WTC11 (cell line): ENCODE measurements at regions not wholly inside any gene's neighbourhood (a gene's known extent, or its start where the extent isn't known, plus 50 kb on each side); places are given as distances from the start of the nearest gene placed in this dataset.

Experiments
- KAT7 ChIP-seq: sonication (generic); formaldehyde crosslinking; IDR thresholded peaks from 2 replicates; pipeline ENCODE4 v1.8.1; 2023; ENCODE audit warnings: missing genetic modification reagents, mild to moderate bottlenecking, borderline replicate concordance
- NFE2L1 ChIP-seq: sonication (generic); formaldehyde crosslinking; IDR thresholded peaks from 2 replicates; pipeline ENCODE4 v1.8.1; 2023; ENCODE audit warnings: missing genetic modification reagents
- SMAD3 ChIP-seq: sonication (generic); formaldehyde crosslinking; IDR thresholded peaks from 2 replicates; pipeline ENCODE4 v1.8.0; 2022; ENCODE audit warnings: missing genetic modification reagents, mild to moderate bottlenecking, borderline replicate concordance
- TF ChIP-seq, protein P1 (sequence below): fragments of 200-600 bp; IDR thresholded peaks from 2 replicates; pipeline ENCODE4 v1.8.0; 2022; ENCODE audit warnings: antibody characterized with exemption

DNA sequence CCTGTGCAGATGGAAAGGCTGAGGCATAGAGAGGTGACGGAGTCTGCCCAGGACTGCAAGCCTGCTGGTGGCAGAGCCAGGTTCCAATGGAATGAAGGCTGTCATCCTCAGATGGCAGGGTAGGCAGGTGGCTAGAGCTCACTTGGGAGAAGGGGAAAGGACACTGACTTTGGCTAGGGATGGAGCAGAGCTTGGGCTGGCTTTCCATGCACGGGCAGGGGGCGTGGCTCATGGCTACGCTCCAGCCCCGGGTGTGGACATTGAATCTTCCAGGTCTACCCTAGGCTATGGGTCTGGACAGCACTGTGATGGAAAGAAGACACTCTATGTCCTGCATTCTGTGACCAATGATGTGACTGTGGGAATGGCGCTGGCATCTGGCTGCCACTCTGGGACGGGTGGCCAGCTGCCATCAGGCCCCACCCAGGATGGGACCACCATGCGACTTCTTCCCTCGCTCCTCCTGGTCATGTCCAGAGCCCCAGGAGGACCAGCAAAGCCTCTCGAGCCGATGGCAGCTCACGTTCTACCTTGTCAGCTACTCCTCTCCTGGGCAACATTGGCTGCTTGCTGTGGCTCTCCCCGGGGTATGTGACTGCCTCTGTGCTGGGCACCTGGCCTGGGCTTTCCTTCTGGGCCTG, 398.7 kb downstream of the TMEM121 start:
- no peak for TF ChIP-seq NFE2L1
- TF ChIP-seq, protein P1, sequence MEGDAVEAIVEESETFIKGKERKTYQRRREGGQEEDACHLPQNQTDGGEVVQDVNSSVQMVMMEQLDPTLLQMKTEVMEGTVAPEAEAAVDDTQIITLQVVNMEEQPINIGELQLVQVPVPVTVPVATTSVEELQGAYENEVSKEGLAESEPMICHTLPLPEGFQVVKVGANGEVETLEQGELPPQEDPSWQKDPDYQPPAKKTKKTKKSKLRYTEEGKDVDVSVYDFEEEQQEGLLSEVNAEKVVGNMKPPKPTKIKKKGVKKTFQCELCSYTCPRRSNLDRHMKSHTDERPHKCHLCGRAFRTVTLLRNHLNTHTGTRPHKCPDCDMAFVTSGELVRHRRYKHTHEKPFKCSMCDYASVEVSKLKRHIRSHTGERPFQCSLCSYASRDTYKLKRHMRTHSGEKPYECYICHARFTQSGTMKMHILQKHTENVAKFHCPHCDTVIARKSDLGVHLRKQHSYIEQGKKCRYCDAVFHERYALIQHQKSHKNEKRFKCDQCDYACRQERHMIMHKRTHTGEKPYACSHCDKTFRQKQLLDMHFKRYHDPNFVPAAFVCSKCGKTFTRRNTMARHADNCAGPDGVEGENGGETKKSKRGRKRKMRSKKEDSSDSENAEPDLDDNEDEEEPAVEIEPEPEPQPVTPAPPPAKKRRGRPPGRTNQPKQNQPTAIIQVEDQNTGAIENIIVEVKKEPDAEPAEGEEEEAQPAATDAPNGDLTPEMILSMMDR: no peak
- no peak for TF ChIP-seq KAT7 (CRISPR knock-in tag)
- TF ChIP-seq SMAD3: no peak
